GM12878 (cell line): ENCODE measurements at regions not wholly inside any gene's neighbourhood (a gene's known extent, or its start where the extent isn't known, plus 50 kb on each side); places are given as distances from the start of the nearest gene placed in this dataset.

Experiments used
- ATAC-seq: fragments of 200-7000 bp; cut with Tn5 transposase; 3 replicates; pipeline ENCODE4 v1.9.1; 2020; ENCODE audit warnings: mild to moderate bottlenecking, moderate library complexity
- BruUV-seq: library from RNA; stranded (reverse); fragments of 400-500 nt; replicated peaks from 2 replicates; lab custom pipeline; 2021; lab: Mats Ljungman, UMichigan
- CTCF ChIA-PET: fragments of 300-600 bp; sonication (Branson Sonifier 250); formaldehyde crosslinking; extraction: SDS; loops from one replicate; lab custom pipeline; 2021; ENCODE audit warnings: inconsistent platforms; lab: Yijun Ruan, JAX
- POLR2A ChIA-PET: fragments of 350-600 bp; formaldehyde crosslinking; extraction: SDS; loops from one replicate; lab custom pipeline; 2021; ENCODE audit warnings: inconsistent platforms; lab: Charles Lee
- RAD21 ChIA-PET: fragments of 300-600 bp; sonication (Branson Sonifier 250); formaldehyde crosslinking; loops from one replicate; lab custom pipeline; 2023; ENCODE audit warnings: antibody characterized with exemption; ENCODE audit not compliant: unreplicated experiment; lab: Charles Lee
- SMC1A ChIA-PET: fragments of 300-600 bp; sonication (Branson Sonifier 250); formaldehyde crosslinking; loops from one replicate; lab custom pipeline; 2023; ENCODE audit not compliant: unreplicated experiment, uncharacterized antibody; lab: Charles Lee
- DNase-seq: peaks from one replicate; pipeline ENCODE4 v3.0.0-alpha.2; 2011; ENCODE audit warnings: low read depth, low spot score
- FAIRE-seq: peaks from 3 replicates; lab custom pipeline; 2011; peaks lifted over from hg19 to GRCh38; lab: Jason Lieb, UNC
- H2AFZ ChIP-seq: 2 replicates; pipeline ENCODE4 v1.6.0; 2011; ENCODE audit warnings: low read depth, low read length, control low read depth; ENCODE audit not compliant: control insufficient read depth
- H3K27ac ChIP-seq: 2 replicates; pipeline ENCODE4 v1.5.1; 2011; ENCODE audit warnings: control low read depth; ENCODE audit not compliant: control insufficient read depth, insufficient read depth
- H3K27me3 ChIP-seq, 2 experiments: replicated peaks in 1 of 2; 2 replicates each; pipeline versions ENCODE4 v1.6.0 to v1.6.1; 2011; ENCODE audit warnings: low read length in 1 of 2; ENCODE audit not compliant: control insufficient read depth in 2 of 2, insufficient read depth in 2 of 2
- H3K36me3 ChIP-seq, 2 experiments: 2 replicates each; pipeline ENCODE4 v1.5.1; 2011; ENCODE audit warnings: low read length in 1 of 2; ENCODE audit not compliant: control insufficient read depth in 2 of 2, insufficient read depth in 2 of 2
- H3K4me1 ChIP-seq: 2 replicates; pipeline ENCODE4 v1.6.1; 2011; ENCODE audit warnings: mild to moderate bottlenecking, low read length, moderate library complexity, mixed read lengths; ENCODE audit not compliant: control insufficient read depth, insufficient read depth
- H3K4me2 ChIP-seq: 2 replicates; pipeline ENCODE4 v1.6.0; 2011; ENCODE audit warnings: control low read depth; ENCODE audit not compliant: control insufficient read depth, insufficient read depth
- H3K4me3 ChIP-seq: fragments of 200-600 bp; sonication (generic); 2 replicates; pipeline ENCODE4 v1.5.1; 2016
- H3K79me2 ChIP-seq: 2 replicates; pipeline ENCODE4 v1.6.0; 2011; ENCODE audit warnings: low read length; ENCODE audit not compliant: control insufficient read depth, insufficient read depth
- H3K9ac ChIP-seq: 2 replicates; pipeline ENCODE4 v1.8.0; 2011; ENCODE audit warnings: low read length, control low read depth, mixed read lengths; ENCODE audit not compliant: control insufficient read depth, insufficient read depth
- H3K9me3 ChIP-seq: replicated peaks from 3 replicates; pipeline ENCODE4 v1.5.1; 2011; ENCODE audit warnings: mild to moderate bottlenecking, low read length; ENCODE audit not compliant: control insufficient read depth, insufficient read depth
- H4K20me1 ChIP-seq: 2 replicates; pipeline ENCODE4 v1.6.0; 2011; ENCODE audit not compliant: control insufficient read depth, insufficient read depth
- ATF2 ChIP-seq: IDR thresholded peaks from 2 replicates; pipeline ENCODE4 v1.6.1; 2012; ENCODE audit warnings: low read length, inconsistent platforms
- BACH1 ChIP-seq: fragments of 450-650 bp; IDR thresholded peaks from 2 replicates; pipeline ENCODE4 v1.6.1; 2017; ENCODE audit warnings: mild to moderate bottlenecking, borderline replicate concordance
- ESRRA ChIP-seq: IDR thresholded peaks from 2 replicates; pipeline ENCODE4 v1.6.1; 2012; ENCODE audit warnings: mild to moderate bottlenecking, low read length, improper control_type of control experiment
- FOS ChIP-seq: IDR thresholded peaks from 3 replicates; pipeline ENCODE4 v1.6.1; 2011; ENCODE audit warnings: borderline replicate concordance; ENCODE audit not compliant: insufficient read length; ENCODE audit errors: extremely low read depth
- GABPA ChIP-seq: IDR thresholded peaks from 2 replicates; pipeline ENCODE4 v1.6.1; 2014; ENCODE audit warnings: antibody characterized with exemption, low read depth, mild to moderate bottlenecking, inconsistent platforms
- HCFC1 ChIP-seq: fragments of 150-350 bp; IDR thresholded peaks from 2 replicates; pipeline ENCODE4 v1.6.1; 2014; ENCODE audit warnings: low read length
- KLF5 ChIP-seq: fragments of 450-650 bp; IDR thresholded peaks from 2 replicates; pipeline ENCODE4 v1.6.1; 2014; ENCODE audit warnings: mild to moderate bottlenecking; ENCODE audit not compliant: partially characterized antibody
- MTA2 ChIP-seq: fragments of 450-650 bp; IDR thresholded peaks from 2 replicates; pipeline ENCODE4 v1.6.1; 2016; ENCODE audit warnings: low read depth, mild to moderate bottlenecking, moderate library complexity
- MYC ChIP-seq: IDR thresholded peaks from 2 replicates; pipeline ENCODE4 v1.6.1; 2011; ENCODE audit warnings: mild to moderate bottlenecking, low read length, moderate library complexity, inconsistent platforms; ENCODE audit not compliant: insufficient read depth, insufficient replicate concordance, insufficient read length, severe bottlenecking
- NFYB ChIP-seq: IDR thresholded peaks from 2 replicates; pipeline ENCODE4 v1.6.1; 2011; ENCODE audit warnings: low read depth, mild to moderate bottlenecking, low read length, improper control_type of control experiment, moderate library complexity; ENCODE audit not compliant: insufficient read depth
- POLR2AphosphoS2 ChIP-seq: IDR thresholded peaks from 2 replicates; pipeline ENCODE4 v1.6.1; 2011; ENCODE audit warnings: low read depth, mild to moderate bottlenecking, low read length, improper control_type of control experiment, moderate library complexity
- RCOR1 ChIP-seq: conservative IDR thresholded peaks from 2 replicates; pipeline ENCODE4 v1.6.1; 2012; ENCODE audit warnings: low read depth, low read length, improper control_type of control experiment
- SMAD5 ChIP-seq: IDR thresholded peaks from 2 replicates; pipeline ENCODE4 v1.6.1; 2016; ENCODE audit warnings: antibody characterized with exemption, low read depth
- SMC3 ChIP-seq: IDR thresholded peaks from 2 replicates; pipeline ENCODE4 v1.6.1; 2011; ENCODE audit warnings: low read length, improper control_type of control experiment, borderline replicate concordance
- TCF3 ChIP-seq: IDR thresholded peaks from 2 replicates; pipeline ENCODE4 v1.6.1; 2012; ENCODE audit warnings: low read depth, mild to moderate bottlenecking, low read length, borderline replicate concordance; ENCODE audit not compliant: insufficient read depth
- TCF7 ChIP-seq: IDR thresholded peaks from 2 replicates; pipeline ENCODE4 v1.6.1; 2014; ENCODE audit warnings: antibody characterized with exemption, borderline replicate concordance
- WGBS: methylation state at CpG from one replicate; pipeline ENCODE4 v1.1.6; 2016; ENCODE audit warnings: low lambda C conversion rate; ENCODE audit not compliant: insufficient replicate concordance, insufficient coverage; ENCODE audit errors: missing lambda C conversion rate; 5-methylcytosine and 5-hydroxymethylcytosine counted together
- in situ Hi-C: fragments of 300-500 bp; cut with MboI; formaldehyde crosslinking; loops from 9 replicates; pipeline ENCODE4 v1.14.3; 2018; ENCODE audit warnings: mixed read lengths
- intact Hi-C: fragments of 100-400 bp; cut with micrococcal nuclease; formaldehyde crosslinking; loops from one replicate; pipeline ENCODE4 v1.14.2; 2022; ENCODE audit not compliant: unreplicated experiment
- TF ChIP-seq, protein P1 (sequence below): fragments of 450-650 bp; IDR thresholded peaks from 2 replicates; pipeline ENCODE4 v1.6.1; 2017; ENCODE audit warnings: mild to moderate bottlenecking, moderate library complexity

DNA sequence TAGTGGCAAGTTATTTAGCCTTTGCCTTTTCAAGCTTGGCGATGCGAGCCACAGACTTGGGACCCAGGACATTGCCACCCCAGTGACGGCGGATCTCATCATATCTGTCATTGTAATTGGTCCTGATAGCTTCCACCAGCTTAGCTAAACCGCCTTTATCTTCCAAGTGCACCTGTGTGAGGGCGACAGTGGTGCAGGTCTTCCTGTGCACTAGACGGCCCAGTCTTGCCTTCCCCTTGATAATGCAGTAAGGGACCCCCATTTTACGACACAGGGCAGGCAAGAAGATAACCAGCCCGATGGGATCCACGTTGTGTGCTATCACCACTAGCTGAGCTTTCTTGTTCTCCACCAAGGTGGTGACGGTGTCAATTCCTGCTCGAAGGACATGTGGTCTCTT is 99.6 kb upstream of the ITGB1 start:
- TF ChIP-seq KLF5 (no peak), HCFC1 (no peak), SMC3 (no peak), MTA2 (no peak), FOS (no peak), SMAD5 (no peak), TCF7 (no peak), ATF2 (no peak), GABPA (no peak), POLR2AphosphoS2 (no peak), NFYB (no peak), MYC (no peak), ESRRA (no peak), RCOR1 (no peak), BACH1 (no peak), TCF3 (no peak)
- TF ChIP-seq, protein P1, sequence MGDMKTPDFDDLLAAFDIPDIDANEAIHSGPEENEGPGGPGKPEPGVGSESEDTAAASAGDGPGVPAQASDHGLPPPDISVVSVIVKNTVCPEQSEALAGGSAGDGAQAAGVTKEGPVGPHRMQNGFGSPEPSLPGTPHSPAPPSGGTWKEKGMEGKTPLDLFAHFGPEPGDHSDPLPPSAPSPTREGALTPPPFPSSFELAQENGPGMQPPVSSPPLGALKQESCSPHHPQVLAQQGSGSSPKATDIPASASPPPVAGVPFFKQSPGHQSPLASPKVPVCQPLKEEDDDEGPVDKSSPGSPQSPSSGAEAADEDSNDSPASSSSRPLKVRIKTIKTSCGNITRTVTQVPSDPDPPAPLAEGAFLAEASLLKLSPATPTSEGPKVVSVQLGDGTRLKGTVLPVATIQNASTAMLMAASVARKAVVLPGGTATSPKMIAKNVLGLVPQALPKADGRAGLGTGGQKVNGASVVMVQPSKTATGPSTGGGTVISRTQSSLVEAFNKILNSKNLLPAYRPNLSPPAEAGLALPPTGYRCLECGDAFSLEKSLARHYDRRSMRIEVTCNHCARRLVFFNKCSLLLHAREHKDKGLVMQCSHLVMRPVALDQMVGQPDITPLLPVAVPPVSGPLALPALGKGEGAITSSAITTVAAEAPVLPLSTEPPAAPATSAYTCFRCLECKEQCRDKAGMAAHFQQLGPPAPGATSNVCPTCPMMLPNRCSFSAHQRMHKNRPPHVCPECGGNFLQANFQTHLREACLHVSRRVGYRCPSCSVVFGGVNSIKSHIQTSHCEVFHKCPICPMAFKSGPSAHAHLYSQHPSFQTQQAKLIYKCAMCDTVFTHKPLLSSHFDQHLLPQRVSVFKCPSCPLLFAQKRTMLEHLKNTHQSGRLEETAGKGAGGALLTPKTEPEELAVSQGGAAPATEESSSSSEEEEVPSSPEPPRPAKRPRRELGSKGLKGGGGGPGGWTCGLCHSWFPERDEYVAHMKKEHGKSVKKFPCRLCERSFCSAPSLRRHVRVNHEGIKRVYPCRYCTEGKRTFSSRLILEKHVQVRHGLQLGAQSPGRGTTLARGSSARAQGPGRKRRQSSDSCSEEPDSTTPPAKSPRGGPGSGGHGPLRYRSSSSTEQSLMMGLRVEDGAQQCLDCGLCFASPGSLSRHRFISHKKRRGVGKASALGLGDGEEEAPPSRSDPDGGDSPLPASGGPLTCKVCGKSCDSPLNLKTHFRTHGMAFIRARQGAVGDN: no peak
- TF ChIP-seq, all 136 proteins: peak for 0
- no TSS peak for BruUV-seq
- SMC1A ChIA-PET: no interaction called here
- no peaks in the 10 kb centered on the region for H3K36me3 ChIP-seq
- in situ Hi-C loops: no loop called here
- 32% methylated on average over 12 of the region's 12 CpGs for WGBS
- CTCF ChIA-PET: no interaction called here
- H3K4me2 ChIP-seq: no peak overlapping the region
- intact Hi-C loops: no loop called here
- no peaks in the 10 kb centered on the region for H4K20me1 ChIP-seq
- DNase-seq (no peak), ATAC-seq (no peak), FAIRE-seq (no peak)
- H3K9ac ChIP-seq: no peak overlapping the region
- H3K27me3 ChIP-seq: no peaks in the 10 kb centered on the region
- no peak overlapping the region for H3K4me3 ChIP-seq
- H3K9me3 ChIP-seq: no peaks in the 10 kb centered on the region
- H3K4me1 ChIP-seq: no peaks in the 10 kb centered on the region
- no peak overlapping the region for H3K27ac ChIP-seq
- POLR2A ChIA-PET: no interaction called here
- RAD21 ChIA-PET: no interaction called here
- no peaks in the 10 kb centered on the region for H3K79me2 ChIP-seq
- no peak overlapping the region for H2AFZ ChIP-seq
